Calu3 (cell line): ENCODE measurements at regions not wholly inside any gene's neighbourhood (a gene's known extent, or its start where the extent isn't known, plus 50 kb on each side); places are given as distances from the start of the nearest gene placed in this dataset.

Experiments used
- BruUV-seq: library from RNA; stranded (reverse); fragments of 400-500 nt; replicated peaks from 2 replicates; lab custom pipeline; 2021; lab: Mats Ljungman, UMichigan
- CTCF ChIA-PET: fragments of 300-600 bp; sonication (Branson Sonifier 250); formaldehyde crosslinking; loops from one replicate; lab custom pipeline; 2022; ENCODE audit warnings: antibody characterized with exemption; lab: Charles Lee
- DNase-seq: peaks from one replicate; pipeline ENCODE4 v3.0.0; 2022
- H3K27ac Mint-ChIP-seq: one replicate; pipeline ENCODE4 v1.8.0; 2022; ENCODE audit warnings: mixed read lengths; ENCODE audit not compliant: unreplicated experiment
- H3K27me3 Mint-ChIP-seq: one replicate; pipeline ENCODE4 v1.8.0; 2022; ENCODE audit warnings: mixed read lengths; ENCODE audit not compliant: unreplicated experiment
- H3K36me3 Mint-ChIP-seq: one replicate; pipeline ENCODE4 v1.8.0; 2022; ENCODE audit warnings: mild to moderate bottlenecking, moderate library complexity, mixed read lengths; ENCODE audit not compliant: insufficient read depth, unreplicated experiment
- H3K4me1 Mint-ChIP-seq: one replicate; pipeline ENCODE4 v1.8.0; 2022; ENCODE audit warnings: mild to moderate bottlenecking, low read depth, mixed read lengths; ENCODE audit not compliant: unreplicated experiment
- H3K4me3 Mint-ChIP-seq: one replicate; pipeline ENCODE4 v1.8.0; 2022; ENCODE audit warnings: mild to moderate bottlenecking, low read depth, moderate library complexity, mixed read lengths; ENCODE audit not compliant: unreplicated experiment
- H3K9me3 Mint-ChIP-seq: one replicate; pipeline ENCODE4 v1.8.0; 2022; ENCODE audit warnings: low read depth, mixed read lengths; ENCODE audit not compliant: unreplicated experiment
- intact Hi-C: fragments of 100-400 bp; cut with micrococcal nuclease; formaldehyde crosslinking; loops from one replicate; pipeline ENCODE4 v1.10.0; 2022; ENCODE audit not compliant: unreplicated experiment
- TF ChIP-seq, protein P1 (sequence below): fragments of 200-600 bp; IDR thresholded peaks from one replicate; pipeline ENCODE4 v1.8.0; 2022; ENCODE audit warnings: antibody characterized with exemption; ENCODE audit not compliant: unreplicated experiment

- Mint-ChIP-seq H3K27ac (no peak overlapping the region), H3K4me1 (no peaks in the 10 kb centered on the region), H3K36me3 (no peaks in the 10 kb centered on the region), H3K4me3 (no peak overlapping the region), H3K9me3 (no peaks in the 10 kb centered on the region), H3K27me3 (peaks cover 15% of the 10 kb centered on the region)
- DNase-seq, result no peak
- TF ChIP-seq, protein P1, sequence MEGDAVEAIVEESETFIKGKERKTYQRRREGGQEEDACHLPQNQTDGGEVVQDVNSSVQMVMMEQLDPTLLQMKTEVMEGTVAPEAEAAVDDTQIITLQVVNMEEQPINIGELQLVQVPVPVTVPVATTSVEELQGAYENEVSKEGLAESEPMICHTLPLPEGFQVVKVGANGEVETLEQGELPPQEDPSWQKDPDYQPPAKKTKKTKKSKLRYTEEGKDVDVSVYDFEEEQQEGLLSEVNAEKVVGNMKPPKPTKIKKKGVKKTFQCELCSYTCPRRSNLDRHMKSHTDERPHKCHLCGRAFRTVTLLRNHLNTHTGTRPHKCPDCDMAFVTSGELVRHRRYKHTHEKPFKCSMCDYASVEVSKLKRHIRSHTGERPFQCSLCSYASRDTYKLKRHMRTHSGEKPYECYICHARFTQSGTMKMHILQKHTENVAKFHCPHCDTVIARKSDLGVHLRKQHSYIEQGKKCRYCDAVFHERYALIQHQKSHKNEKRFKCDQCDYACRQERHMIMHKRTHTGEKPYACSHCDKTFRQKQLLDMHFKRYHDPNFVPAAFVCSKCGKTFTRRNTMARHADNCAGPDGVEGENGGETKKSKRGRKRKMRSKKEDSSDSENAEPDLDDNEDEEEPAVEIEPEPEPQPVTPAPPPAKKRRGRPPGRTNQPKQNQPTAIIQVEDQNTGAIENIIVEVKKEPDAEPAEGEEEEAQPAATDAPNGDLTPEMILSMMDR, result no peak
- CTCF ChIA-PET, result interaction anchor here (0.8 kb wide), 1 partner anchor 554 kb away, joined by 3 read pairs; no protein-coding TSS in a partner anchor
- intact Hi-C loops, result no loop called here
- BruUV-seq, result no TSS peak
These were observed 76.2 kb upstream of the MAP3K7 start for GRCh38 chr6:90663106-90663505.

DNA sequence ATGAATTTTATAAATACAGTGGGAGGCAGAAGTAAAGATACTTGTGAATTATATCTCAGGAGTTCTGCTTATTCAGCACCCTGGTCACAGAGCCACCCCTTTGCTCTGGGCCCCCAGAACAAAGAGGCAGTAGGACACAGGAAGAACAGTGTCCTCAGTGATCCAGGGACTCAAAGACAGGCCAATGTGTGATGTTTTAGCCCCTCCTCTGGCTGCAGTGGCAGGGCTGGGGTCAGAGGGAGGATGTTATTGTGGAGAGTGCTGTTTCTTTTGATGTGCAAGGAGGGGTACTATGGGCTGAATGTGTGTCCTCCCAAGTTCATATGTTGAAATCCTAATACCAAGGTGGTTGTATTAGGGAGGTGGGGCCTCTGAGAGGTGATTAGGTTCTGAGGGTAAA, 74.1 kb upstream of the MAP3K7 start:
- no peaks in the 10 kb centered on the region for H3K9me3 Mint-ChIP-seq
- no peak overlapping the region for H3K27ac Mint-ChIP-seq
- H3K27me3 Mint-ChIP-seq, result peaks cover 15% of the 10 kb centered on the region
- no peaks in the 10 kb centered on the region for H3K4me1 Mint-ChIP-seq
- DNase-seq, result no peak
- CTCF ChIA-PET, result no interaction called here
- no peaks in the 10 kb centered on the region for H3K36me3 Mint-ChIP-seq
- BruUV-seq, result no TSS peak
- H3K4me3 Mint-ChIP-seq, result no peak overlapping the region
- intact Hi-C loops, result no loop called here
- TF ChIP-seq, protein P1, result no peak

DNA sequence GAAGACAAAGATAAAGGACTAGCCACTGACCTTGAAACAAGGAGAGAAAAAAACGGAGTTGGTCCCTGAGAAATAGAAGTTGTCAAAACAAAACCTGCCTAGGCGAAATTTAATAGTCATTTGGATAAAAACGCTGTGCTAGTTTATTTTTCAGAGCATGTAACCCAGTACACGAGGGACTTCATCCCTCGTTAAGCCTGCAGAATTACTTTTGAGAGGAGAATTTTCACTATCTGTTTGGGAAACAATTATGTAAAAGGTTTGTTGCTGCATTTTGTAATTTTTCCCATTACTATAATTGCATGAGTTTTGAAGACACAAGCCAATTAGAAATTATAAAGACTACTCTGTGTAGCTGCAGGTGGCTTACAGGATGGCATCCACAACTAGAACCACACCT, 71.6 kb upstream of the MAP3K7 start:
- intact Hi-C loops, result no loop called here
- Mint-ChIP-seq H3K27ac (no peak overlapping the region), H3K36me3 (no peaks in the 10 kb centered on the region), H3K4me3 (no peak overlapping the region), H3K9me3 (no peaks in the 10 kb centered on the region), H3K4me1 (no peaks in the 10 kb centered on the region), H3K27me3 (peaks cover 24% of the 10 kb centered on the region)
- TF ChIP-seq, protein P1, result no peak
- no TSS peak for BruUV-seq
- no peak for DNase-seq
- CTCF ChIA-PET, result interaction anchor here (0.7 kb wide), 1 partner anchor 503 kb away, joined by 4 read pairs; no protein-coding TSS in a partner anchor

DNA sequence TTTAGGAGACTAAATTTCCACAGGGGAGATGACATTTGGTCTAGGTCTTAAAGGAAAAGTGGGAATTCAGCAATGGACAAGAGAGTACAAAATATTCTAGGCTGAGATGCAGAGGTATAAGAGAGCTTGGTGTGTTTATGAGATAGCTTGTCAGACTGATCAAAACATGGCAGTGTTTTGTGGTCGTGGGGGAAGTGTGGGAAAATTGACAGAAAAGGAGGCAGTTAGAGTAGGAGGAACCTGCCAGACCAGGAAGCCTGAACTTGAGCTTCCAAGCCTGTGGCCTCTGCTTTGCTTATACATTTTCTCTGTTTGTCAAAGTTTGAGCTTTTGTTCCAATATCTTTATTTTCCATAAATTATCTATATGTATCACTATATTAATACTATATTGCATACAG, 69.5 kb upstream of the MAP3K7 start:
- BruUV-seq, result no TSS peak
- Mint-ChIP-seq H3K9me3 (no peaks in the 10 kb centered on the region), H3K27ac (no peak overlapping the region), H3K36me3 (no peaks in the 10 kb centered on the region), H3K27me3 (peaks cover 24% of the 10 kb centered on the region), H3K4me1 (no peaks in the 10 kb centered on the region), H3K4me3 (no peak overlapping the region)
- no peak for DNase-seq
- TF ChIP-seq, protein P1, result no peak
- intact Hi-C loops, result no loop called here
- CTCF ChIA-PET, result interaction anchor here (0.6 kb wide), 1 partner anchor 828 kb away, joined by 3 read pairs; no protein-coding TSS in a partner anchor
